ENCODE measurements at regions not wholly inside any gene's neighbourhood (a gene's known extent, or its start where the extent isn't known, plus 50 kb on each side); places are given as distances from the start of the nearest gene placed in this dataset.

DNA sequence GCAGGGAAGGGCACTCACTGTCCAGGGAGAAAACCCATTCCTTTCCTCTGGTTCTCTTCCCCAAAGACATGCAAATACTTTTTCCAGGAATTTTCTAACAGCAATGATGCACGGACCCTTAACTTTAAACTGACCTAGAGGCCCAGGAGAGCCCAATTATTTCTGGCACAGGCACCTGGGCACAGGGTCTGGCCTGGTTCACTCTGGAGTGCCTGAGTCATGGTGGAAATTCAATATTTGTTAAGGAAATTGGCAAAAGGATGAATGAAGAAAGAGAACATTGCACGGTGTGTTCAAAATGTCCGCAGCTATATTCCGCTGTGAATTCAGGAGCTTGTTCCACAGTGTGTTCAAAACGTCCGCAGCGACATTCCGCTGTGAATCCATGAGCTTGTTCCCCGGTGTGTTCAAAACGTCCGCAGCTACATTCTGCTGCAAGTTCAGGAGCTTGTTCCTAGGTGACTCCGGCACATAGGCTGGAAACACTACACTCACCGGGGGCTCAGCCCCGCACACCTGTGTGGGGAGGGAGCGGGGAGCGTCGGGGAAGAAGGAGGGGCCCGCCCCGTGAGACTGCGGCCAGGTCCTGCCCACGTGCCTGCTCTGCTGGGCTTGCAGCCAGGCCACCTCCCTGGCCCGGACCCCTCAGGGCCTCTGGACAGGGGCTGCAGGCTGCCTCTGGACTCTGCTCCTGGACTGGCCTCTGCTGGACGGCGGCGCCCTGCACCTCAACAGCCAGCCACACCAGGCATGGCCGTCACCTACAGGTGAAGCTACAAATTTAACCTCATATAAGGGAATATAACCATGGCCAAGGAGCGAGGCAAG lies 72.0 kb upstream of the FAM20C start:
- DNase-seq (ENCODE audit: low read depth): no peak

GRCh38 chr7:121002-121785 lies 71.2 kb upstream of the FAM20C start:
- DNase-seq (ENCODE audit: low read depth): no peak

- DNase-seq (ENCODE audit: low read depth): no peak
These were observed 69.1 kb upstream of the FAM20C start for GRCh38 chr7:123237-123636.

- DNase-seq (ENCODE audit: low read depth): no peak
These were observed 68.0 kb upstream of the FAM20C start for GRCh38 chr7:124130-124949.

GRCh38 chr7:125061-125475 lies 67.3 kb upstream of the FAM20C start:
- no peak for DNase-seq (ENCODE audit: low read depth)

DNA sequence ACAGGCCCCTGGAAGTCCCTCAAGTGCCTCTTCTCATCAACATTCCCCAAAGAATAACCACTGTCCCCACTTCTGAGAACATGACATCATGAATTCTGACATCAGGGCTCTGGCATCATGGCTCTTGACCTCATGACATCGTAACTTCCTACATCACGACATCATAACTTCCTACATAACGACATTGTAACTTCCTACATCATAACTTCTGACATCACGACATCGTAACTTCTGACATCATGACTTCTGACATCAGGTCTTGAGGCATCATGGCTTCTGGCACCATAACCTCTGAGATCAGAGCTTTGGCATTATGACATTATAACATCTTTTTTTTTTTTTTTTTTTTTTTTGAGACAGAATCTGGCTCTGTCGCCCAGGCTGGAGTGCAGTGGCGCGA lies 66.7 kb upstream of the FAM20C start:
- DNase-seq (ENCODE audit: low read depth): no peak

GRCh38 chr7:126368-126767 lies 66.0 kb upstream of the FAM20C start:
- DNase-seq (ENCODE audit: low read depth): no peak

GRCh38 chr7:127064-127598 lies 65.2 kb upstream of the FAM20C start:
- DNase-seq (ENCODE audit: low read depth): no peak

DNA sequence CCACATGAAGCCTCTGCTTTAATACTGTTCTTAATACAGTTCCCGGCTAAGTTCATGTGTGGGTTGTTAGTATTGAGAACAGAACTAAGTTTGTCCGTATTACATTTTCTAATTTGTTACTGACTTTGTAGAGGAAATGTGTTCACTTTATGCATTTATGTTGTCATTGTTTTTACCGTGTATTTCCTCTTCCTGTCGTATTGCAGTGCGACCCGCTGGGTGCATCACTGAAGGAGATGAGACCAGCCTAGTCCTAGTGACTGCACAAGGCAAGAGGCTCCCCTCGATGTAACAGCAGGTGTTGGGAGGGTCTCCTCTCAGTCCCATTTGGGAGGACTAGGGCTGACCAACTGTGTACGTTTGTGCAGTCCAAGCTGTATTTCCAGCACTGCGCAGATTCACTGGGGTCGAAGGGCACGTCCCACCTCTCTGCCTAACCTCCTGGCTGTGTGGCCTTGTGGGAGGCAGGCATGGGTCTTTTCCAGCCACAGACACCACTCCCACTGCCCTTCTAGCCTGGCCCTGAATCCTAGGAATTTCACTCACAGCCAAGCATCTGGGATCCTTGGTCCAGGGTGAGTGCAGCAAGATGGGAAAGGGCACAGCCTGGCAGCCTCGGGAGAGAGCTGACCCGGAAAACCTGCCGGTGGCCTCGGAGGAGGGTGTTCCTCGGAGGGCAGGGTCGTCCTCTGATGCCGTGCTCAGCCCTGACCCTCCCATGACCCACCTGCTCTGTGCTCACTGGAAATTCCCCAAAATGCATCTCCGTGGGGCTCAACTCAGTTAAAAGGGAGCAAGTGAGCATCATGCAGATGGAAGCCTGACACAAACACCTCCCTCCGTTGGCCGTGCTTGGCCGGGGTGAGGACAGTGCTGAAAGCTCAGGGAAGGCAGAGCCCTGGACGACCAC lies 63.9 kb upstream of the FAM20C start:
- no peak for DNase-seq (ENCODE audit: low read depth)

DNA sequence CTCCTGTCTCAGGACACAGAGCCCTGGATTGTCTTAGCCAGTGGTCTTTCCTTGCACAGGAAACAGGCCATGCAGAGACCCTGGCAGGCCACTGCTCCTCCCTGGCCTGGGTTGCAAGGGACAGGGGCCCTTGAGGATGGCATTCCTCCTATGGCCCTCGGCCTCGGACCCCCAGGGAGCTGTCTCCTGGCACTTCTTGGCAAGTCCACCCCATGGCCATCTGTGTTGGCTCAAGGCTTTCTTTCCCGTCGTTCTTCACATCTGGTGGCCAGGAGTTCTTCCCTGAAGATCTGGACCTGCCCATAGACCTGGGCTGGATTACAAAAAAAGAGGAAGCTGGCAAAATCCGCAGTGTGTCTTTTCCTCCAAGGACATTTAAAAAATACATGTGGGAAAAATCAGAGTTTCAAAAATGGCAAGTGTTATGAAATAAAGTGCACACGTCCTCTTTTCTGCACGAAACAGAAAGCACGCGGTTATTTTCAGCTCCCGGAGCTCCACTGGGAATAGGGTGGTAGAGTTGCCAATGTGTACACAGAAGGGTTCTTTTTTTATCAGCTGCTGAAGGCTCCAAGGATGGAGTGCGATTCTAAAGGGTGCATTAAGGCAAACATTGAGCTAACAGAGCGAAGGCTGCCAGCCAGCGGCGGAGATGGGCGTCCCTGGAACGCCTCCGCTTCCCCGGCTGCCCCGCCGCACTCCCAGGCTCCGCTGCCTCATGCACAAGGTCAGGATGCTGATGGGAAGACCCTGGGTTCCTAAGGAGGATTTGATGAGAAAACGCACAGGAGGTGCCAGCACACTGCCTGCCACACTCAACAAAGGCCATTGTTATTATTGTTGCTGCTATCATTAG lies 62.8 kb upstream of the FAM20C start:
- DNase-seq (ENCODE audit: low read depth): no peak

DNA sequence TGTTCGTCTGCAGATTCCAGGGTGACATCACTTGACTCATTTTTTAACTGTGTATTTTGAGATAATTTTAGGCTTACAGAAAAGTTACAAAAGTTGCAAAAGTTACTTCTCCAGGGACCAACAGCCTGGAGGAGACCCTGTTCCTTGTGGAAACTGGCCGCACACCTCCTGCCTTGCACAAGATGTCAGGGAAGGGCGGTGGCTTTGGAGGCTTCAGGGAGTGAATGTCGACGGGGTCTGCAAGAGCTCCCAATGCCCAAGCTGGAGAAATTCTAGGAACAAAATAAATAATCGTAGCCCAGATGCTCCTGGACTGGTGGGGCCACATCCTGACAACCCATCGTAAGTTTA lies 62.2 kb upstream of the FAM20C start:
- DNase-seq (ENCODE audit: low read depth): no peak

- DNase-seq (ENCODE audit: low read depth): no peak
These were observed 61.2 kb upstream of the FAM20C start for GRCh38 chr7:130875-131780.

DNA sequence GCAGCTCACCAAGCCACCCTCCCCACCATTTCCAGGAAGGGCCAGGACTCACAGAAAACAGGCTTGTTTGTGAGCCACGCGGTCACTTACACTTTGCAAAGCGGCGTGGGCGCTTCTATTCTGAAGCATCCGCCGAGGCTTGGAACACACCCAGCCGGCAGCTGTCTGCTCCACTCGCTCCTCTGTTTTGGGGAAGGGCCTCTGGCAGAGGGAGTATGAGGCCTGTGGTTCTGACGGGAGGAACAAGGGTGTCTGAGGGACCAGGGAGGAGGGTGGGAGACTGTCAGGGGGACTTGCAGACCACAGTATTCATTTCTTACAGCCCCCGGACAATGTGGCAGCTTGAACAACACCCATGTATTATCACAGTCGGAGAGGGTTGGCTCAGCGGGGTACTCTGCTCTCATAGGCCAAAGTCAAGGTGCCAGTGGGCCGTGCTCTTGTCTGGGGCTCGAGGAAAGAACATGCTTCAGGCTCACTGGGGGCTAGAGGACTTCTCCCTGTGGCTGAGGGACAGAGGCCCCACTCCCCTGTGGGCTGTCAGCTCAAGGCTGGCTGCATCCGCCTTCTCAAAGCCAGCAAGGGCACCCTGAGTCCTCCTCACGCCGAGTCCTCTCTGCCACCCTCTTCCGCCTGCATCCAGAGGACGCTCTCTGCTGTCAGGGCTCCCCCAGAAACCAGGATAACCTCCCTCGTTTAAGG lies 60.4 kb upstream of the FAM20C start:
- no peak for DNase-seq (ENCODE audit: low read depth)

DNA sequence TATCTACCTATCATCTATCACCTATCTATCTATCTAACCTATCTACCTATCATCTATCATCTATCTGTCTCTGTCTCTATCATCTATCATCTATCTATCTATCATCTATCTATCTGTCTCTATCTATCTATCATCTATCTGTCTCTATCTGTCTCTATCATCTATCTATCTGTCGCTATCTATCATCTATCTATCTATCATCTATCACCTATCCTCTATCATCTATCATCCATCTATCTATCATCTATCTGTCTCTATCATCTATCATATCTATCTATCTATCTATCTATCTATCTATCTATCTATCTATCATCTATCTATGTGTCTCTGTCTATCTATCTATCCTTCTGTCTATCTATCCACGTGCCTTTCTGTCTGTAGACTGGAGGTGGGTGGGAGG lies 59.5 kb upstream of the FAM20C start:
- no peak for DNase-seq (ENCODE audit: low read depth)

GRCh38 chr7:133470-133869 lies 58.9 kb upstream of the FAM20C start:
- DNase-seq (ENCODE audit: low read depth): no peak

DNA sequence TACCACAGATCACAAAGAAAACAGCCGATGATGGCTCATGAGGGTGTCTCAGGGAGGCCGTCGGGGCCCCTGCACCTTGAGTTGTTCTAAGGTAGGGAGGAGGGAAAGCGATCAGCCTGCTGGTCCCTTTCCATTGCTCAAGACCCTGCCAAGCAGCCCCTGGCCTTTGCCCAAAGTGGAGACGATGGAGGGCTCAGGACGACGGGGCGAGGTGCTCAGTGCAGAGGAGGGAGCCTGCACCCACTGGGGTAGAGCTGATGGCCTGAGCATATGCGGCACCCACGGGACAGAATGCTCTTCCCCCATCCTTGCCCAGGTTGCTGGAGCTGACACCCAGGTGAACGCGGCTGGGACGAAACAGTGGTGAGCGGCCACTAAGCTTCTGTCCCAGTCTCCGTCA lies 58.3 kb upstream of the FAM20C start:
- DNase-seq (ENCODE audit: low read depth): no peak

DNA sequence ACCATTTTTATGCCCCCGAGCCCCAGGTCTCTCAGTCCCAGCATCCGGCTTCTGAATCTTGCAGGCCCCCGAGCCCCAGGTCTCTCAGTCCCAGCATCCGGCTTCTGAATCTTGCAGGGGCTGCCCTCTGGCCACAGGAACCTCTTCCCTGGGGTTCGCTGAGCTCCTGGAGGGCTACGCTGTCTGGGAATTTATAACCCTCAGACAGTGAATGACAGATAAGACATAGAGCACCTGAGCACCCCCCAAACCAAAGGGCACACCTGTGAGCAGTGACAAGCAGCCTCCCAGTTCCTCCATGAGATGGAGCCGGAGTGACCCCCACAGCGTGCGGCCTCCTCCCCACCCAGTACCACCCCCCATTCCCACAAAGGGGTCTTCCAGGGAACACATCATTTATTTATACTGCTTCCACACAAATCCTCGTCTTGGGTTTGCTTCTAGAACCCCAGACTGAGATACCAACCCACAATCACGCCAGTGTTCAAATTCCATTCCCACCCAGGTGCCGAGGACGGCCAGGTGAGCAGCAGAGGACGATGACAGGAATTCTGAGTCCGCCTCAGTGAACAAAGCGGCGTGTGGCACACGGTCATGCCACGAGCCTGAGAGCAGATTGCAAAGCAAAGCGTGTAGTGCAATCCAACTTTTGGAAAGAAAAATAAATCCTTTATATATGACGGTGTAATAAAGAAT lies 57.7 kb upstream of the FAM20C start:
- no peak for DNase-seq (ENCODE audit: low read depth)

DNA sequence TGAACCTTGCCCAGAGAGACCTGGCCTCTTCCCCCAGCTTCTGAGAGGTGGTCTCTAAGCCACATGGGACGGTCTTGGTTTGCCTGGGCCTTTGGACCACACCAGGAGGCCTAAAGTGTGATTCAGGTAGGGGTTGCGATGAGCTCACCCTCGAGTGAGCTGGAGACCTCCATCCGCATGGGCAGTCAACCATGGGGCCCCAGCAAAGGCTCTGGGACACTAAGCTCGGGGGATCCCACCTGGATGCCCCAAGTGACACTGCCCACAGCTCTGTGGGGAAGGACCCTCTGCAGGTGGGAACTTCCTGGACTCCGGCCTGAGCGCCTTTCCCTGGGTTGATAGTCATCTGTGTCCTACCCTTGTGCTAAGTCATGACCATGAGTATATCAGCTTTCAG lies 57.1 kb upstream of the FAM20C start:
- DNase-seq (ENCODE audit: low read depth): no peak

All from iris pigment epithelial cell (primary cell).